ENCODE measurements at regions not wholly inside any gene's neighbourhood (a gene's known extent, or its start where the extent isn't known, plus 50 kb on each side); places are given as distances from the start of the nearest gene placed in this dataset.

- TF ChIP-seq MAX (IDR thresholded peaks at IDR 0.05; ENCODE audit: low read depth, low read length) (no peak), MYC (IDR thresholded peaks at IDR 0.05; ENCODE audit: low read depth, low read length) (no peak), POLR2A (IDR thresholded peaks at IDR 0.05; ENCODE audit: extremely low read depth, insufficient read length) (no peak), CTCF (IDR thresholded peaks at IDR 0.05; ENCODE audit: low read depth, low read length) (no peak)
Measured at GRCh38 chr1:206419250-206419649, 51.0 kb upstream of the IKBKE start.

Data from NB4 (cell line).